K562 (cell line): ENCODE measurements at regions not wholly inside any gene's neighbourhood (a gene's known extent, or its start where the extent isn't known, plus 50 kb on each side); places are given as distances from the start of the nearest gene placed in this dataset.

Experiments used
- ATAC-seq: fragments of 200-7000 bp; cut with Tn5 transposase; 3 replicates; pipeline ENCODE4 v1.9.1; 2020; ENCODE audit warnings: moderate library complexity
- BruUV-seq: library from RNA; stranded (reverse); fragments of 400-500 nt; replicated peaks from 2 replicates; lab custom pipeline; 2021; lab: Mats Ljungman, UMichigan
- CTCF ChIA-PET: fragments of 300-600 bp; formaldehyde crosslinking; extraction: SDS; loops from one replicate; lab custom pipeline; 2021; ENCODE audit warnings: low intra/inter-chr PET ratio; lab: Yijun Ruan, JAX
- POLR2A ChIA-PET: fragments of 300-600, 350-650 bp; sonication (Branson Sonifier 250); formaldehyde crosslinking; extraction: SDS; loops from one replicate; lab custom pipeline; 2021; ENCODE audit warnings: antibody characterized with exemption, inconsistent platforms; lab: Yijun Ruan, JAX
- DNase-seq, 4 experiments: peaks; one replicate each; pipeline versions ENCODE4 v3.0.0 to v3.0.0-alpha.2; 2011 to 2018; ENCODE audit warnings: low spot score in 3 of 4, mixed read lengths in 3 of 4; ENCODE audit errors: extremely low read depth in 1 of 4
- FAIRE-seq: peaks from 2 replicates; lab custom pipeline; 2011; peaks lifted over from hg19 to GRCh38; lab: Jason Lieb, UNC
- H2AFZ ChIP-seq: 2 replicates; pipeline ENCODE4 v1.6.0; 2011; ENCODE audit warnings: low read depth, low read length, control low read depth, inconsistent platforms
- H3K27ac ChIP-seq: fragments of 200-600 bp; 3 replicates; pipeline ENCODE4 v1.8.0; 2011; ENCODE audit warnings: low read depth, mild to moderate bottlenecking, control low read depth, inconsistent platforms, low read length, moderate library complexity, mixed read lengths; ENCODE audit errors: extremely low read depth
- H3K27me3 ChIP-seq, 2 experiments: fragments of 300-600 bp in 1 of 2; 2 replicates in 1 of 2; 3 replicates in 1 of 2; pipeline versions ENCODE4 v1.6.0 to v1.8.0; 2011; ENCODE audit warnings: inconsistent platforms in 2 of 2, low read length in 2 of 2, mild to moderate bottlenecking in 1 of 2, mixed read lengths in 1 of 2, moderate library complexity in 1 of 2; ENCODE audit not compliant: control insufficient read depth in 2 of 2, insufficient read depth in 2 of 2
- H3K36me3 ChIP-seq: fragments of 300-600 bp; 3 replicates; pipeline ENCODE4 v1.8.0; 2011; ENCODE audit warnings: mild to moderate bottlenecking, low read length, inconsistent platforms; ENCODE audit not compliant: control insufficient read depth, insufficient read depth
- H3K4me1 ChIP-seq, 2 experiments: fragments of 200-600 bp in 1 of 2; replicated peaks in 1 of 2; 2 replicates in 1 of 2; 3 replicates in 1 of 2; pipeline versions ENCODE4 v1.5.1 to v1.8.0; 2011; ENCODE audit warnings: inconsistent platforms in 2 of 2, low read length in 2 of 2, mild to moderate bottlenecking in 1 of 2, mixed read lengths in 1 of 2, moderate library complexity in 1 of 2; ENCODE audit not compliant: control insufficient read depth in 2 of 2, insufficient read depth in 2 of 2
- H3K4me2 ChIP-seq: 2 replicates; pipeline ENCODE4 v1.6.1; 2011; ENCODE audit warnings: low read length, control low read depth, inconsistent platforms, mixed read lengths; ENCODE audit not compliant: insufficient read depth
- H3K4me3 ChIP-seq: fragments of 200-600 bp; sonication (generic), shearing (Covaris generic); 2 replicates; pipeline ENCODE4 v1.5.1; 2016; ENCODE audit warnings: control low read depth, inconsistent platforms
- H3K79me2 ChIP-seq: fragments of 200-600 bp; 3 replicates; pipeline ENCODE4 v1.8.0; 2011; ENCODE audit warnings: low read length, inconsistent platforms; ENCODE audit not compliant: control insufficient read depth, insufficient read depth
- H3K9ac ChIP-seq, 2 experiments: 2 replicates each; pipeline versions ENCODE4 v1.6.0 to v1.6.1; 2011; ENCODE audit warnings: low read depth in 2 of 2, low read length in 2 of 2, control low read depth in 1 of 2, inconsistent platforms in 1 of 2, mild to moderate bottlenecking in 1 of 2, mixed read lengths in 1 of 2; ENCODE audit not compliant: insufficient read depth in 1 of 2
- H3K9me1 ChIP-seq: one replicate; pipeline ENCODE4 v1.6.0; 2011; ENCODE audit warnings: inconsistent platforms, mild to moderate bottlenecking, low read length, moderate library complexity; ENCODE audit not compliant: control insufficient read depth, insufficient read depth
- H3K9me3 ChIP-seq: replicated peaks from 2 replicates; pipeline ENCODE4 v1.5.1; 2011; ENCODE audit warnings: low read depth, low read length, inconsistent platforms; ENCODE audit not compliant: control insufficient read depth, insufficient read depth
- H4K20me1 ChIP-seq: replicated peaks from 2 replicates; pipeline ENCODE4 v1.6.1; 2011; ENCODE audit warnings: low read length, inconsistent platforms, mixed read lengths; ENCODE audit not compliant: control insufficient read depth, insufficient read depth
- GATAD2B ChIP-seq: fragments of 450-650 bp; IDR thresholded peaks from 2 replicates; pipeline ENCODE4 v1.6.1; 2017; ENCODE audit warnings: mild to moderate bottlenecking, borderline replicate concordance
- NFIX ChIP-seq: fragments of 250-450 bp; sonication (Bioruptor Pico); IDR thresholded peaks from 2 replicates; pipeline ENCODE4 v1.4.0; 2020; ENCODE audit warnings: low read depth, mild to moderate bottlenecking, moderate library complexity
- PATZ1 ChIP-seq: fragments of 250-450 bp; sonication (Bioruptor Pico); IDR thresholded peaks from 2 replicates; pipeline ENCODE4 v1.5.0; 2020; ENCODE audit warnings: mild to moderate bottlenecking, borderline replicate concordance
- RFX5 ChIP-seq: IDR thresholded peaks from 2 replicates; pipeline ENCODE4 v1.6.1; 2011; ENCODE audit warnings: low read depth, mild to moderate bottlenecking, improper control_type of control experiment, low read length
- TFAM ChIP-seq: fragments of 250-450 bp; sonication (Bioruptor Pico); conservative IDR thresholded peaks from 2 replicates; pipeline ENCODE4 v1.5.0; 2021; ENCODE audit warnings: mild to moderate bottlenecking, moderate library complexity
- THRA ChIP-seq: fragments of 450-650 bp; IDR thresholded peaks from 2 replicates; pipeline ENCODE4 v1.6.1; 2017; ENCODE audit warnings: mild to moderate bottlenecking, moderate library complexity
- XRCC5 ChIP-seq: fragments of 200-400 bp; formaldehyde crosslinking; IDR thresholded peaks from 2 replicates; pipeline ENCODE4 v1.6.1; 2017; ENCODE audit warnings: low read depth, mild to moderate bottlenecking, low read length
- ZNF133 ChIP-seq: fragments of 250-450 bp; sonication (Bioruptor Pico); IDR thresholded peaks from 2 replicates; pipeline ENCODE4 v1.4.0; 2020; ENCODE audit warnings: mild to moderate bottlenecking
- ZNF707 ChIP-seq: fragments of 250-450 bp; sonication (Bioruptor Pico); conservative IDR thresholded peaks from 2 replicates; pipeline ENCODE4 v1.8.0; 2022; ENCODE audit warnings: inconsistent platforms, mild to moderate bottlenecking, moderate library complexity
- WGBS: fragments of 100-300 bp; shearing (Covaris generic); methylation state at CpG from one replicate; pipeline ENCODE4 v1.1.6; 2016; ENCODE audit warnings: low coverage, mixed read lengths; ENCODE audit not compliant: insufficient coverage; ENCODE audit errors: missing lambda C conversion rate; 5-methylcytosine and 5-hydroxymethylcytosine counted together
- in situ Hi-C: fragments of 300-500 bp; cut with MboI; formaldehyde crosslinking; loops from 4 replicates; pipeline ENCODE4 v1.15.0; 2018; ENCODE audit warnings: inconsistent platforms, mixed read lengths
- intact Hi-C: fragments of 100-400 bp; cut with micrococcal nuclease; formaldehyde crosslinking; loops from 2 replicates; pipeline ENCODE4 v1.14.2; 2022

- FAIRE-seq: no peak
- H3K4me2 ChIP-seq: no peak overlapping the region
- no peaks in the 10 kb centered on the region for H3K4me1 ChIP-seq
- H4K20me1 ChIP-seq: peaks cover 13% of the 10 kb centered on the region
- in situ Hi-C loops (no loop called here), intact Hi-C loops (no loop called here)
- WGBS: 4% methylated on average over 2 of the region's 2 CpGs
- no peak overlapping the region for H3K27ac ChIP-seq
- ATAC-seq: no peak
- H3K27me3 ChIP-seq: peaks cover 9 to 70% of the 10 kb centered on the region in 2 experiments; a peak in 4 of 5 replicates
- no peak overlapping the region for H3K4me3 ChIP-seq
- BruUV-seq: no TSS peak
- H3K36me3 ChIP-seq: no peaks in the 10 kb centered on the region
- ChIA-PET CTCF (no interaction called here), POLR2A (no interaction called here)
- H3K79me2 ChIP-seq: no peaks in the 10 kb centered on the region
- no peaks in the 10 kb centered on the region for H3K9me3 ChIP-seq
- H3K9me1 ChIP-seq: no peaks in the 10 kb centered on the region
- DNase-seq: no peak
- TF ChIP-seq XRCC5 (no peak), ZNF133 (CRISPR knock-in tag) (no peak), PATZ1 (CRISPR knock-in tag) (no peak), GATAD2B (no peak), TFAM (CRISPR knock-in tag) (no peak), RFX5 (no peak), THRA (no peak), ZNF707 (CRISPR knock-in tag) (no peak), NFIX (CRISPR knock-in tag) (no peak)
- H2AFZ ChIP-seq: no peak overlapping the region
- H3K9ac ChIP-seq: no peak overlapping the region
Observed at GRCh38 chr15:73803806-73804205, 50.7 kb upstream of the INSYN1 start.
